Hepatocyte (in vitro differentiated cells): ENCODE measurements at regions not wholly inside any gene's neighbourhood (a gene's known extent, or its start where the extent isn't known, plus 50 kb on each side); places are given as distances from the start of the nearest gene placed in this dataset.

ENCODE experiments used
- DNase-seq: peaks from one replicate; pipeline ENCODE4 v3.0.0-alpha.2; 2016; ENCODE audit warnings: low spot score
- H2AFZ ChIP-seq: fragments of 200-600 bp; sonication (generic); 2 replicates; pipeline ENCODE4 v1.6.0; 2016; ENCODE audit warnings: antibody characterized with exemption, mild to moderate bottlenecking
- H3K27ac ChIP-seq: fragments of 200-600 bp; sonication (generic); 2 replicates; pipeline ENCODE4 v1.5.1; 2016; ENCODE audit warnings: mild to moderate bottlenecking
- H3K27me3 ChIP-seq: fragments of 200-600 bp; sonication (generic); 2 replicates; pipeline ENCODE4 v1.6.1; 2016
- H3K36me3 ChIP-seq: fragments of 200-600 bp; sonication (generic); replicated peaks from 2 replicates; pipeline ENCODE4 v1.5.1; 2016; ENCODE audit warnings: low read depth; ENCODE audit not compliant: insufficient read depth
- H3K4me1 ChIP-seq: fragments of 200-600 bp; sonication (generic); 2 replicates; pipeline ENCODE4 v1.5.1; 2016; ENCODE audit warnings: mild to moderate bottlenecking, moderate library complexity; ENCODE audit not compliant: insufficient read depth
- H3K4me2 ChIP-seq: fragments of 200-600 bp; sonication (generic); 2 replicates; pipeline ENCODE4 v1.6.0; 2016
- H3K4me3 ChIP-seq: fragments of 200-600 bp; sonication (generic); 2 replicates; pipeline ENCODE4 v1.5.1; 2016; ENCODE audit warnings: mild to moderate bottlenecking
- H3K79me2 ChIP-seq: fragments of 200-600 bp; sonication (generic); 2 replicates; pipeline ENCODE4 v1.6.0; 2017; ENCODE audit warnings: mild to moderate bottlenecking
- H3K9me2 ChIP-seq: fragments of 200-600 bp; sonication (generic); replicated peaks from 2 replicates; pipeline ENCODE4 v1.6.0; 2017; ENCODE audit warnings: mild to moderate bottlenecking; ENCODE audit not compliant: insufficient read depth
- H3K9me3 ChIP-seq: fragments of 200-600 bp; sonication (generic); 2 replicates; pipeline ENCODE4 v1.5.1; 2016; ENCODE audit warnings: low read depth, mild to moderate bottlenecking
- H4K20me1 ChIP-seq: fragments of 200-600 bp; sonication (generic); 2 replicates; pipeline ENCODE4 v1.6.0; 2016; ENCODE audit warnings: mild to moderate bottlenecking; ENCODE audit not compliant: insufficient read depth, poor library complexity, severe bottlenecking
- EZH2 ChIP-seq: fragments of 200-600 bp; sonication (generic); IDR thresholded peaks from 2 replicates; pipeline ENCODE4 v1.6.1; 2016; ENCODE audit warnings: antibody characterized with exemption, mild to moderate bottlenecking, borderline replicate concordance
- EZH2phosphoT487 ChIP-seq: fragments of 200-600 bp; sonication (generic); IDR thresholded peaks from one replicate; pipeline ENCODE4 v1.6.1; 2018; ENCODE audit warnings: antibody characterized with exemption, mild to moderate bottlenecking, low read depth, moderate library complexity; ENCODE audit not compliant: unreplicated experiment, severe bottlenecking
- WGBS: methylation state at CpG from one replicate; pipeline ENCODE4 v1.1.6; 2016; ENCODE audit warnings: low lambda C conversion rate; ENCODE audit errors: missing lambda C conversion rate; 5-methylcytosine and 5-hydroxymethylcytosine counted together
- TF ChIP-seq, protein P1 (sequence below): fragments of 200-600 bp; sonication (generic); IDR thresholded peaks from 2 replicates; pipeline ENCODE4 v1.5.1; 2016; ENCODE audit warnings: antibody characterized with exemption, mild to moderate bottlenecking; ENCODE audit not compliant: poor library complexity

GRCh38 chr14:59069163-59069854 is 119.2 kb upstream of the DAAM1 start:
- WGBS: 44% methylated on average over 9 of the region's 9 CpGs
- Histone ChIP-seq H3K36me3 (no peaks in the 10 kb centered on the region), H3K79me2 (no peaks in the 10 kb centered on the region), H3K9me3 (no peaks in the 10 kb centered on the region), H3K27ac (no peak overlapping the region), H3K4me3 (no peak overlapping the region), H3K4me1 (no peaks in the 10 kb centered on the region), H2AFZ (peak overlapping the region; percentile 32), H3K27me3 (no peaks in the 10 kb centered on the region), H3K9me2 (no peaks in the 10 kb centered on the region), H4K20me1 (no peaks in the 10 kb centered on the region), H3K4me2 (peak overlapping the region; percentile 9)
- DNase-seq: no peak
- TF ChIP-seq EZH2: no peak
- no peak for TF ChIP-seq EZH2phosphoT487
- TF ChIP-seq, protein P1, sequence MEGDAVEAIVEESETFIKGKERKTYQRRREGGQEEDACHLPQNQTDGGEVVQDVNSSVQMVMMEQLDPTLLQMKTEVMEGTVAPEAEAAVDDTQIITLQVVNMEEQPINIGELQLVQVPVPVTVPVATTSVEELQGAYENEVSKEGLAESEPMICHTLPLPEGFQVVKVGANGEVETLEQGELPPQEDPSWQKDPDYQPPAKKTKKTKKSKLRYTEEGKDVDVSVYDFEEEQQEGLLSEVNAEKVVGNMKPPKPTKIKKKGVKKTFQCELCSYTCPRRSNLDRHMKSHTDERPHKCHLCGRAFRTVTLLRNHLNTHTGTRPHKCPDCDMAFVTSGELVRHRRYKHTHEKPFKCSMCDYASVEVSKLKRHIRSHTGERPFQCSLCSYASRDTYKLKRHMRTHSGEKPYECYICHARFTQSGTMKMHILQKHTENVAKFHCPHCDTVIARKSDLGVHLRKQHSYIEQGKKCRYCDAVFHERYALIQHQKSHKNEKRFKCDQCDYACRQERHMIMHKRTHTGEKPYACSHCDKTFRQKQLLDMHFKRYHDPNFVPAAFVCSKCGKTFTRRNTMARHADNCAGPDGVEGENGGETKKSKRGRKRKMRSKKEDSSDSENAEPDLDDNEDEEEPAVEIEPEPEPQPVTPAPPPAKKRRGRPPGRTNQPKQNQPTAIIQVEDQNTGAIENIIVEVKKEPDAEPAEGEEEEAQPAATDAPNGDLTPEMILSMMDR: no peak

DNA sequence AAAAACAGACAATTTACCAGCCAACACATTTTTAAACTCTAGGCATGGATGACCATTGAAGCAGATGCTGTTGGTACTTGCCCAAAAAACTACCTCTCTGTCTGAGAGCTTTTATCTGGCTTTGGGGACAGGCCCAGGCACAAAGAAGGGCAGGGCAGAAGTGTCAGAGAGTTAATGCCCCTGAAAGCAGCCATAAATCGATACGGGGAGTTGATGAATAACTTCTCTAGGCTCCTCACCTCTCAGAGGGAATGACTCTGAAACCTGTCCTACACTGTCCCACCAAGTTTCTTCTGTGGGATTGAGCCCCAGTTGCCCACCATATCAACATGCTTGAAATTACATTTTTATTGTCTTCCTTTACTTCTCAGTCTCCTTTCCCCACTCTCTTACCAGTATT is 113.0 kb upstream of the DAAM1 start:
- 56% methylated on average over 2 of the region's 2 CpGs for WGBS
- Histone ChIP-seq H3K79me2 (no peaks in the 10 kb centered on the region), H3K4me1 (no peaks in the 10 kb centered on the region), H3K36me3 (no peaks in the 10 kb centered on the region), H2AFZ (no peak overlapping the region), H3K4me3 (no peak overlapping the region), H3K4me2 (no peak overlapping the region), H3K9me2 (no peaks in the 10 kb centered on the region), H4K20me1 (no peaks in the 10 kb centered on the region), H3K27me3 (no peaks in the 10 kb centered on the region), H3K27ac (no peak overlapping the region), H3K9me3 (no peaks in the 10 kb centered on the region)
- TF ChIP-seq EZH2phosphoT487: no peak
- no peak for TF ChIP-seq EZH2
- TF ChIP-seq, protein P1: no peak
- no peak for DNase-seq

DNA sequence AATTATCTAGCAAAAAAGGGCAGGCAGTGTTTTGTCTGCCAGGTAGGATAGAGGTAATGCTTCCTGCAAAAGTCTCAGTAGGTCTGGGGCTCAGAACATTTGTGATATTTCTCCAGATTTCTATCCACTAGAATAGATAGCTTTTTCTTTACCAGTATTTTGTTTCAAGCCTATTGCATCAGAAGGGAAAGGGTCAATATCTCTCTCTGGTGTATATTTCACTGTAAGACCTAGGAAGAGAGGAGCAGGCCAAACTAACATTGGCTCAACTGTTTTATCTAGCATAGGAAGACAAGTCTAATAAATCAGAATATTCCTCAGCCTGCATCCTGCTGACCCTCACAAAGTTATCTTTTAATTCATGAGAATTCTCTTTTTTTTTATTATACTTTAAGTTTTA is 106.7 kb upstream of the DAAM1 start:
- Histone ChIP-seq H3K4me2 (no peak overlapping the region), H3K4me3 (no peak overlapping the region), H3K9me2 (no peaks in the 10 kb centered on the region), H3K79me2 (no peaks in the 10 kb centered on the region), H3K27ac (no peak overlapping the region), H3K36me3 (no peaks in the 10 kb centered on the region), H3K27me3 (no peaks in the 10 kb centered on the region), H3K9me3 (no peaks in the 10 kb centered on the region), H3K4me1 (no peaks in the 10 kb centered on the region), H2AFZ (no peak overlapping the region), H4K20me1 (no peaks in the 10 kb centered on the region)
- no peak for DNase-seq
- TF ChIP-seq EZH2phosphoT487 (no peak), EZH2 (no peak)
- TF ChIP-seq, protein P1: no peak
